Endodermal cell (in vitro differentiated cells): ENCODE measurements at regions not wholly inside any gene's neighbourhood (a gene's known extent, or its start where the extent isn't known, plus 50 kb on each side); places are given as distances from the start of the nearest gene placed in this dataset.

ENCODE experiments used
- DNase-seq: peaks from one replicate; pipeline ENCODE4 v3.0.0-alpha.2; 2017
- H3K27ac ChIP-seq: 2 replicates; pipeline ENCODE4 v1.5.1; 2013; ENCODE audit warnings: mild to moderate bottlenecking, low read depth, low read length, moderate library complexity
- H3K27me3 ChIP-seq: 2 replicates; pipeline ENCODE4 v1.6.1; 2013; ENCODE audit warnings: mild to moderate bottlenecking, low read length, moderate library complexity; ENCODE audit not compliant: insufficient read depth, control insufficient read depth, poor library complexity, severe bottlenecking
- H3K36me3 ChIP-seq: 2 replicates; pipeline ENCODE4 v1.7.0; 2013; ENCODE audit warnings: mild to moderate bottlenecking, low read length, moderate library complexity; ENCODE audit not compliant: control insufficient read depth, insufficient read depth
- H3K4me1 ChIP-seq: one replicate; pipeline ENCODE4 v1.7.0; 2013; ENCODE audit warnings: low read length; ENCODE audit not compliant: control insufficient read depth, insufficient read depth
- H3K4me3 ChIP-seq: 2 replicates; pipeline ENCODE4 v1.5.1; 2013; ENCODE audit warnings: mild to moderate bottlenecking, low read length, moderate library complexity
- H3K9ac ChIP-seq: 2 replicates; pipeline ENCODE4 v1.6.1; 2013; ENCODE audit warnings: mild to moderate bottlenecking, low read length, moderate library complexity; ENCODE audit not compliant: poor library complexity, severe bottlenecking; ENCODE audit errors: extremely low read depth
- H3K9me3 ChIP-seq: 2 replicates; pipeline ENCODE4 v1.6.1; 2013; ENCODE audit warnings: mild to moderate bottlenecking, low read length, moderate library complexity; ENCODE audit not compliant: control insufficient read depth
- H3K27ac Mint-ChIP-seq: 2 replicates; pipeline ENCODE4 v1.8.0; 2020; ENCODE audit warnings: mixed read lengths
- H3K27me3 Mint-ChIP-seq: 2 replicates; pipeline ENCODE4 v1.8.0; 2021; ENCODE audit warnings: mild to moderate bottlenecking, mixed read lengths; ENCODE audit not compliant: insufficient read depth
- H3K36me3 Mint-ChIP-seq: 2 replicates; pipeline ENCODE4 v1.8.0; 2020; ENCODE audit warnings: low read depth, mixed read lengths
- H3K4me1 Mint-ChIP-seq: 2 replicates; pipeline ENCODE4 v1.8.0; 2020; ENCODE audit warnings: mixed read lengths
- H3K4me3 Mint-ChIP-seq: 2 replicates; pipeline ENCODE4 v1.8.0; 2020; ENCODE audit warnings: mild to moderate bottlenecking, moderate library complexity, mixed read lengths
- H3K9me3 Mint-ChIP-seq: 2 replicates; pipeline ENCODE4 v1.8.0; 2020; ENCODE audit warnings: mild to moderate bottlenecking, mixed read lengths
- CTCF ChIP-seq: fragments of 200-600 bp; sonication (generic); conservative IDR thresholded peaks from 2 replicates; pipeline ENCODE4 v1.5.0; 2021; ENCODE audit warnings: antibody characterized with exemption, mild to moderate bottlenecking
- WGBS, 2 experiments: methylation state at CpG; one replicate each; pipeline versions ENCODE4 v1.1.5 to v1.1.7; 2013; ENCODE audit warnings: missing lambda C conversion rate in 2 of 2, mixed read lengths in 1 of 2; ENCODE audit not compliant: insufficient coverage in 1 of 2, insufficient read length in 1 of 2; 5-methylcytosine and 5-hydroxymethylcytosine counted together

- Mint-ChIP-seq H3K9me3 (no peaks in the 10 kb centered on the region), H3K4me3 (no peak overlapping the region), H3K4me1 (peaks cover 3% of the 10 kb centered on the region), H3K36me3 (peaks cover 2% of the 10 kb centered on the region), H3K27ac (no peak overlapping the region), H3K27me3 (peaks cover 1% of the 10 kb centered on the region)
- Histone ChIP-seq H3K4me1 (peaks cover under 1% of the 10 kb centered on the region), H3K36me3 (no peaks in the 10 kb centered on the region), H3K27ac (no peak overlapping the region), H3K9me3 (peaks cover 4% of the 10 kb centered on the region), H3K4me3 (no peak overlapping the region), H3K9ac (no peak overlapping the region), H3K27me3 (no peaks in the 10 kb centered on the region)
- 92% methylated on average over 3 of the region's 3 CpGs for WGBS, 2 experiments
- no peak for TF ChIP-seq CTCF
- DNase-seq = no peak
Measured at GRCh38 chr20:23138226-23138625, 52.1 kb upstream of the CD93 start.

GRCh38 chr20:23136893-23137745, 51.0 kb upstream of the CD93 start:
- H3K4me3 Mint-ChIP-seq = no peak overlapping the region
- Histone ChIP-seq H3K27me3 (no peaks in the 10 kb centered on the region), H3K4me3 (no peak overlapping the region), H3K36me3 (no peaks in the 10 kb centered on the region), H3K27ac (no peak overlapping the region), H3K9ac (no peak overlapping the region), H3K9me3 (peaks cover 4% of the 10 kb centered on the region), H3K4me1 (peaks cover 4% of the 10 kb centered on the region)
- H3K27ac Mint-ChIP-seq = no peak overlapping the region
- peaks cover 10% of the 10 kb centered on the region for H3K4me1 Mint-ChIP-seq
- peaks cover 1% of the 10 kb centered on the region for H3K27me3 Mint-ChIP-seq
- no peak for DNase-seq
- 94 to 95% methylated on average over 18 to 20 of the region's 20 CpGs for WGBS, 2 experiments
- peaks cover 2% of the 10 kb centered on the region for H3K36me3 Mint-ChIP-seq
- TF ChIP-seq CTCF = no peak
- no peaks in the 10 kb centered on the region for H3K9me3 Mint-ChIP-seq

GRCh38 chr20:23135449-23136420, 49.6 kb upstream of the CD93 start:
- no peak overlapping the region for H3K4me3 ChIP-seq
- no peak for TF ChIP-seq CTCF
- no peak for DNase-seq
- H3K36me3 ChIP-seq = no peaks in the 10 kb centered on the region
- H3K27ac ChIP-seq = no peak overlapping the region
- no peaks in the 10 kb centered on the region for H3K27me3 ChIP-seq
- Mint-ChIP-seq H3K27me3 (peaks cover 1% of the 10 kb centered on the region), H3K4me1 (peaks cover 10% of the 10 kb centered on the region), H3K9me3 (no peaks in the 10 kb centered on the region), H3K36me3 (peaks cover 2% of the 10 kb centered on the region), H3K4me3 (no peak overlapping the region), H3K27ac (no peak overlapping the region)
- 92 to 100% methylated on average over 5 to 7 of the region's 8 CpGs for whole genome bisulfite sequencing, 2 experiments
- peaks cover 4% of the 10 kb centered on the region for H3K4me1 ChIP-seq
- peaks cover 4% of the 10 kb centered on the region for H3K9me3 ChIP-seq
- no peak overlapping the region for H3K9ac ChIP-seq
